CD14-positive monocyte (primary cell): ENCODE measurements at regions not wholly inside any gene's neighbourhood (a gene's known extent, or its start where the extent isn't known, plus 50 kb on each side); places are given as distances from the start of the nearest gene placed in this dataset.

Experiments
- DNase-seq, 3 donors: peaks; one replicate each; pipeline ENCODE4 v3.0.0-alpha.2; 2011 to 2022
- H2AFZ ChIP-seq: 2 replicates; pipeline ENCODE4 v1.6.0; 2012; ENCODE audit warnings: mild to moderate bottlenecking, low read depth, low read length, inconsistent platforms; ENCODE audit not compliant: insufficient read depth, poor library complexity, severe bottlenecking
- H3K27ac ChIP-seq, 2 donors: 1 replicate in 1 of 2; 2 replicates in 1 of 2; pipeline ENCODE4 v1.5.1; 2012 to 2013; ENCODE audit warnings: low read length in 2 of 2, control low read depth in 1 of 2, inconsistent platforms in 1 of 2, low read depth in 1 of 2, mild to moderate bottlenecking in 1 of 2
- H3K27me3 ChIP-seq, 2 donors: one replicate each; pipeline versions ENCODE4 v1.6.0 to v1.6.1; 2011 to 2013; ENCODE audit warnings: low read length in 2 of 2; ENCODE audit not compliant: control insufficient read depth in 2 of 2, insufficient read depth in 2 of 2
- H3K36me3 ChIP-seq, 2 donors: replicated peaks in 1 of 2; 1 replicate in 1 of 2; 2 replicates in 1 of 2; pipeline versions ENCODE4 v1.5.1 to v1.6.1; 2012 to 2013; ENCODE audit warnings: low read length in 2 of 2, control low read depth in 1 of 2, inconsistent platforms in 1 of 2, mild to moderate bottlenecking in 1 of 2; ENCODE audit not compliant: insufficient read depth in 2 of 2, control insufficient read depth in 1 of 2
- H3K4me1 ChIP-seq, 2 donors: 1 replicate in 1 of 2; 2 replicates in 1 of 2; pipeline versions ENCODE4 v1.5.1 to v1.6.1; 2012 to 2013; ENCODE audit warnings: low read length in 2 of 2, control low read depth in 1 of 2, inconsistent platforms in 1 of 2, mild to moderate bottlenecking in 1 of 2, moderate library complexity in 1 of 2; ENCODE audit not compliant: insufficient read depth in 2 of 2, control insufficient read depth in 1 of 2
- H3K4me2 ChIP-seq: replicated peaks from 2 replicates; pipeline ENCODE3; 2012; ENCODE audit warnings: low read length, moderate library complexity, mild to moderate bottlenecking; ENCODE audit not compliant: poor library complexity, severe bottlenecking; ENCODE audit errors: extremely low read depth
- H3K4me3 ChIP-seq, 3 experiments: fragments of 200-600 bp in 1 of 3; sonication (generic) in 1 of 3; replicated peaks in 1 of 3; 1 replicate in 2 of 3; 2 replicates in 1 of 3; pipeline ENCODE4 v1.5.1; 2011 to 2013; ENCODE audit warnings: low read length in 3 of 3, mild to moderate bottlenecking in 3 of 3, control low read depth in 2 of 3, low read depth in 2 of 3, inconsistent platforms in 1 of 3, moderate library complexity in 1 of 3
- H3K79me2 ChIP-seq: 2 replicates; pipeline ENCODE4 v1.6.0; 2012; ENCODE audit warnings: mild to moderate bottlenecking, control low read depth, inconsistent platforms, low read length, moderate library complexity; ENCODE audit not compliant: insufficient read depth
- H3K9ac ChIP-seq: 2 replicates; pipeline ENCODE4 v1.6.0; 2017; ENCODE audit warnings: low read length, mild to moderate bottlenecking; ENCODE audit not compliant: insufficient read depth, poor library complexity, severe bottlenecking
- H3K9me3 ChIP-seq, 2 donors: replicated peaks in 1 of 2; 1 replicate in 1 of 2; 2 replicates in 1 of 2; pipeline versions ENCODE4 v1.5.1 to v1.6.1; 2012 to 2013; ENCODE audit warnings: low read length in 2 of 2, control low read depth in 1 of 2; ENCODE audit not compliant: control insufficient read depth in 1 of 2, insufficient read depth in 1 of 2
- H4K20me1 ChIP-seq: 2 replicates; pipeline ENCODE4 v1.6.0; 2012; ENCODE audit warnings: mild to moderate bottlenecking, low read length, control low read depth, moderate library complexity; ENCODE audit not compliant: insufficient read depth
- H3K27ac Mint-ChIP-seq, 7 donors: one replicate each; pipeline ENCODE4 v1.8.0; 2020; ENCODE audit warnings: mild to moderate bottlenecking in 7 of 7, mixed read lengths in 7 of 7, moderate library complexity in 6 of 7, inconsistent platforms in 2 of 7
- H3K27me3 Mint-ChIP-seq, 3 donors: one replicate each; pipeline ENCODE4 v1.8.0; 2021 to 2022; ENCODE audit warnings: low read depth in 3 of 3, mild to moderate bottlenecking in 3 of 3, mixed read lengths in 3 of 3, moderate library complexity in 3 of 3, inconsistent platforms in 1 of 3
- H3K36me3 Mint-ChIP-seq, 2 donors: one replicate each; pipeline ENCODE4 v1.8.0; 2020; ENCODE audit warnings: mixed read lengths in 2 of 2, inconsistent platforms in 1 of 2, mild to moderate bottlenecking in 1 of 2
- H3K4me1 Mint-ChIP-seq: one replicate; pipeline ENCODE4 v1.8.0; 2020; ENCODE audit warnings: mild to moderate bottlenecking, mixed read lengths
- H3K4me3 Mint-ChIP-seq, 2 donors: one replicate each; pipeline ENCODE4 v1.8.0; 2020; ENCODE audit warnings: mild to moderate bottlenecking in 2 of 2, mixed read lengths in 2 of 2, moderate library complexity in 1 of 2
- H3K9me3 Mint-ChIP-seq, 7 donors: one replicate each; pipeline ENCODE4 v1.8.0; 2020 to 2022; ENCODE audit warnings: mixed read lengths in 7 of 7, mild to moderate bottlenecking in 6 of 7, moderate library complexity in 6 of 7, inconsistent platforms in 2 of 7
- WGBS: methylation state at CpG from one replicate; pipeline ENCODE4 v1.1.5; 2013; ENCODE audit warnings: missing lambda C conversion rate; ENCODE audit not compliant: insufficient coverage; 5-methylcytosine and 5-hydroxymethylcytosine counted together
- intact Hi-C, 2 donors: fragments of 100-400 bp; cut with micrococcal nuclease; formaldehyde crosslinking; loops; one replicate each; pipeline versions ENCODE4 v1.15.0 to v1.15.1; 2023
- TF ChIP-seq, protein P1 (sequence below): fragments of 200-600 bp; IDR thresholded peaks from one replicate; pipeline ENCODE4 v1.8.0; 2022; ENCODE audit warnings: antibody characterized with exemption, mild to moderate bottlenecking

DNA sequence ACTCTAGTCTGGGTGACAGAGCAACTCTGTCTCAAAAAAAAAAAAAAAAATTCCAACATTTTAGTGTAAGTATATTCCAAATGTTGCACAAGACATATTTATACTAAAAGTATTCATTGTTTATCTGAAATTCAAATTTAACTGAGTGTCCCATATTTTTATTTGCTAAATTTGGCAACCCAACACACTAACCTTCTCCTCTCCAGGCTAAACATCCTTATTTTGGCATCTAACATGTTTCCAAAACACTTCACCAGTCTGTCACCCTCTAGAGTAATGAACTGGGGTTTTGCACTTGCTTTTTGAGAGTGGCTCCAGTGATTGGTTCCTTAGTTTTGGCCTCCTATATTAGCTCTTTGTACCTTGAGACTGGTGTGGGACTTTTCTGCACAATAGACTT, 243.4 kb upstream of the SALL1 start:
- DNase-seq = no peak
- no peak overlapping the region for H3K9ac ChIP-seq
- Mint-ChIP-seq H3K27ac (no peak overlapping the region), H3K27me3 (peaks cover 2 to 7% (median 2%) of the 10 kb centered on the region in 3 donors), H3K4me1 (no peaks in the 10 kb centered on the region), H3K4me3 (no peak overlapping the region), H3K9me3 (peaks cover 0 to 8% (median 2%) of the 10 kb centered on the region in 7 donors), H3K36me3 (no peaks in the 10 kb centered on the region)
- H3K4me2 ChIP-seq = no peak overlapping the region
- no peak overlapping the region for H3K4me3 ChIP-seq
- H4K20me1 ChIP-seq = no peaks in the 10 kb centered on the region
- no peak overlapping the region for H3K27ac ChIP-seq
- no peaks in the 10 kb centered on the region for H3K4me1 ChIP-seq
- H3K36me3 ChIP-seq = no peaks in the 10 kb centered on the region
- peaks cover 0 to 3% of the 10 kb centered on the region in 2 donors for H3K9me3 ChIP-seq
- no peaks in the 10 kb centered on the region for H3K27me3 ChIP-seq
- intact Hi-C loops = no loop called here
- H3K79me2 ChIP-seq = no peaks in the 10 kb centered on the region
- TF ChIP-seq, protein P1, sequence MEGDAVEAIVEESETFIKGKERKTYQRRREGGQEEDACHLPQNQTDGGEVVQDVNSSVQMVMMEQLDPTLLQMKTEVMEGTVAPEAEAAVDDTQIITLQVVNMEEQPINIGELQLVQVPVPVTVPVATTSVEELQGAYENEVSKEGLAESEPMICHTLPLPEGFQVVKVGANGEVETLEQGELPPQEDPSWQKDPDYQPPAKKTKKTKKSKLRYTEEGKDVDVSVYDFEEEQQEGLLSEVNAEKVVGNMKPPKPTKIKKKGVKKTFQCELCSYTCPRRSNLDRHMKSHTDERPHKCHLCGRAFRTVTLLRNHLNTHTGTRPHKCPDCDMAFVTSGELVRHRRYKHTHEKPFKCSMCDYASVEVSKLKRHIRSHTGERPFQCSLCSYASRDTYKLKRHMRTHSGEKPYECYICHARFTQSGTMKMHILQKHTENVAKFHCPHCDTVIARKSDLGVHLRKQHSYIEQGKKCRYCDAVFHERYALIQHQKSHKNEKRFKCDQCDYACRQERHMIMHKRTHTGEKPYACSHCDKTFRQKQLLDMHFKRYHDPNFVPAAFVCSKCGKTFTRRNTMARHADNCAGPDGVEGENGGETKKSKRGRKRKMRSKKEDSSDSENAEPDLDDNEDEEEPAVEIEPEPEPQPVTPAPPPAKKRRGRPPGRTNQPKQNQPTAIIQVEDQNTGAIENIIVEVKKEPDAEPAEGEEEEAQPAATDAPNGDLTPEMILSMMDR = no peak
- no peak overlapping the region for H2AFZ ChIP-seq

DNA sequence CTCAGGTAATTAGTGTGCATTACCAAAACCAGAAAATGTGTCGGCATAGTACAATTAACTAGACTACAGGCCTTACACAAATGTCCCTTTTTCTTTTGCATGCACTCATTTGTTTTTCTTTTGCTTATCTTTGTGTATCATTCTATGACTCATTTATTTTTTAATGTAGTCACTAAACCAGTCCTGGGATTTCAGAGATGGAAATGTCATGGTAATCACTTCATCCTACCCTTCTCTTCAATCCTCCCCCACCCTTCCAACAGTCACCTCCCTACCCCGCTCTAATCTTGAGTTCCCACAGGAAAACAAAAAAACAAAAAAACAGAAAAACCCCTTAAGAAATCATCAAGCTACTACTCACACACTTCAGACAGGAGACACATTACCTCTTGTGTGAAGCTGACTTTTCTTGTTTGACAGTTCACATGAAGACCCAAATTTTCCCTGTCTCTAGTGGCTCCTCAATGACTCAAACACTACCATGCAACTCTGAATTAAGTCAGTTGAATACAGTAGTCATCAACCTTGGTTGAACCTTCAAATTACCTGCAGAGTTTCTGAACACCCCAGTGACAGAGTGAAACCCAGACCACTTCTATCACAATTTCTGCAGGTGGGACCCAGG, 242.4 kb upstream of the SALL1 start:
- Histone ChIP-seq H3K9me3 (peaks cover under 1 to 9% of the 10 kb centered on the region in 2 donors), H3K36me3 (no peaks in the 10 kb centered on the region), H3K27me3 (no peaks in the 10 kb centered on the region), H3K9ac (no peak overlapping the region), H4K20me1 (no peaks in the 10 kb centered on the region), H3K4me1 (no peaks in the 10 kb centered on the region), H3K4me2 (no peak overlapping the region), H3K27ac (no peak overlapping the region), H3K79me2 (no peaks in the 10 kb centered on the region), H3K4me3 (no peak overlapping the region), H2AFZ (no peak overlapping the region)
- H3K27me3 Mint-ChIP-seq = peaks cover 2 to 7% (median 2%) of the 10 kb centered on the region in 3 donors
- 78% methylated on average over 1 of the region's 2 CpGs for WGBS
- no peak for DNase-seq
- H3K4me1 Mint-ChIP-seq = no peaks in the 10 kb centered on the region
- H3K9me3 Mint-ChIP-seq = peaks cover 0 to 10% (median 3%) of the 10 kb centered on the region in 7 donors
- TF ChIP-seq, protein P1 = no peak
- H3K4me3 Mint-ChIP-seq = no peak overlapping the region
- intact Hi-C loops = no loop called here
- H3K36me3 Mint-ChIP-seq = no peaks in the 10 kb centered on the region
- H3K27ac Mint-ChIP-seq = no peak overlapping the region
